ENCODE measurements at regions not wholly inside any gene's neighbourhood (a gene's known extent, or its start where the extent isn't known, plus 50 kb on each side); places are given as distances from the start of the nearest gene placed in this dataset.

DNA sequence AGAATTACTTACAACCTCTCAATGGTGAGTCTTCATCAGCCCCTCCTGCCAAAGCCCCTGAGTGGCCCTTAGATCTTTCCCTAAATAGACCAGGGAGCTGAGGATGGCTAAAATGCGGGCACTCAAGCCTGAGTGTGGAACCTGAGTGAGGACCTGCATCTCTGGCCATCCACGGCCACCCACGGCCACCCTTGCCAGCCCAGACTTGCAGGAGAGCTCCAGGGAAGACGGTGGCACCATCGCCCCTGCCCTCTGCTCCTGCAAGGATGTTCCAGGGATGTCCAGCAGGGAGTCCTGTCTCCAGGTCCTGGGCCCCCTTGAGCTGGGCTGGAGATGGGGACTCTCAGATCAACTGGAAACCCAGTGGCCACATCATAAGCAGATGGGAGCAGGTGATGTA, 68.2 kb upstream of the OLFM1 start:
- TF ChIP-seq POLR2A (IDR thresholded peaks at IDR 0.05; ENCODE audit: low read length), result no peak
- TF ChIP-seq GATA1 (IDR thresholded peaks at IDR 0.05; ENCODE audit: low read depth, low read length), result no peak
